GM10248 (cell line): ENCODE measurements at regions not wholly inside any gene's neighbourhood (a gene's known extent, or its start where the extent isn't known, plus 50 kb on each side); places are given as distances from the start of the nearest gene placed in this dataset.

Experiments used
- CTCF ChIA-PET: fragments of 300-600 bp; sonication (Branson Sonifier 250); formaldehyde crosslinking; extraction: SDS; loops from one replicate; lab custom pipeline; 2021; ENCODE audit warnings: antibody characterized with exemption; lab: Yijun Ruan, JAX
- POLR2A ChIA-PET: fragments of 350-650 bp; sonication (Branson Sonifier 250); formaldehyde crosslinking; extraction: SDS; loops from one replicate; lab custom pipeline; 2020; ENCODE audit warnings: antibody characterized with exemption; lab: Yijun Ruan, JAX
- DNase-seq: peaks from one replicate; pipeline ENCODE4 v3.0.0; 2012; ENCODE audit errors: extremely low spot score
- CTCF ChIP-seq: IDR thresholded peaks from 2 replicates; pipeline ENCODE4 v1.5.1; 2012; ENCODE audit warnings: mild to moderate bottlenecking, low read depth; ENCODE audit errors: extremely low read depth, missing control alignments, control extremely low read depth

- TF ChIP-seq CTCF = no peak
- ChIA-PET POLR2A (no interaction called here), CTCF (no interaction called here)
- DNase-seq = no peak
Measured at GRCh38 chr1:99098589-99098988, 93.9 kb upstream of the PLPPR5 start.

GRCh38 chr1:99106274-99106673, 101.6 kb upstream of the PLPPR5 start:
- CTCF ChIA-PET = no interaction called here
- POLR2A ChIA-PET = no interaction called here
- TF ChIP-seq CTCF = no peak
- DNase-seq = no peak

GRCh38 chr1:99107680-99108079, 103.0 kb upstream of the PLPPR5 start:
- ChIA-PET POLR2A (no interaction called here), CTCF (no interaction called here)
- no peak for TF ChIP-seq CTCF
- DNase-seq = no peak

GRCh38 chr1:99110140-99111041, 105.7 kb upstream of the PLPPR5 start:
- ChIA-PET CTCF (interaction anchor here (3.6 kb wide), 1 partner anchor 11 kb away, joined by 9 read pairs; no protein-coding TSS in a partner anchor), POLR2A (no interaction called here)
- TF ChIP-seq CTCF = no peak
- DNase-seq = no peak

- CTCF ChIA-PET = interaction anchor here (1.0 kb wide), 1 partner anchor 16 kb away, joined by 3 read pairs; no protein-coding TSS in a partner anchor
- DNase-seq = no peak
- POLR2A ChIA-PET = no interaction called here
- TF ChIP-seq CTCF = no peak
Measured at GRCh38 chr1:99115231-99115630, 110.6 kb upstream of the PLPPR5 start.

- ChIA-PET CTCF (interaction anchor here (1.0 kb wide), 1 partner anchor 9 kb away, joined by 3 read pairs; no protein-coding TSS in a partner anchor), POLR2A (no interaction called here)
- no peak for TF ChIP-seq CTCF
- no peak for DNase-seq
Measured at GRCh38 chr1:99119188-99119587, 114.5 kb upstream of the PLPPR5 start.
